ENCODE measurements at regions not wholly inside any gene's neighbourhood (a gene's known extent, or its start where the extent isn't known, plus 50 kb on each side); places are given as distances from the start of the nearest gene placed in this dataset.
"Not testable (repeated sequence)": the region's sequence is repeated elsewhere in the genome, so short reads cannot be mapped to it uniquely, and the experiment has no call there.

GRCh38 chr17:27956601-27957445 is 63.7 kb upstream of the LYRM9 start:
- Histone ChIP-seq H3K27me3 (ENCODE audit: insufficient read depth, low read length, poor library complexity) (no peaks in the 10 kb centered on the region), H3K36me3 (ENCODE audit: control insufficient read depth, insufficient read depth, low read length) (no peaks in the 10 kb centered on the region), H4K5ac (ENCODE audit: low read length) (no peak overlapping the region), H3K56ac (ENCODE audit: low read length) (no peak overlapping the region), H3K4ac (ENCODE audit: low read depth, low read length) (no peak overlapping the region), H3K79me2 (ENCODE audit: control insufficient read depth, insufficient read depth, low read length) (no peaks in the 10 kb centered on the region), H3K9ac (ENCODE audit: low read length) (no peak overlapping the region), H3K23ac (ENCODE audit: low read length) (no peak overlapping the region), H4K8ac (ENCODE audit: low read depth, low read length) (no peak overlapping the region), H2BK120ac (ENCODE audit: low read depth, low read length) (no peak overlapping the region), H2BK5ac (ENCODE audit: low read length) (no peak overlapping the region), H3K4me3 (ENCODE audit: low read length) (no peak overlapping the region), H3K18ac (ENCODE audit: low read length) (no peak overlapping the region), H2BK15ac (replicated peaks; ENCODE audit: low read depth) (no peak overlapping the region), H3K27ac (ENCODE audit: low read depth, low read length) (no peak overlapping the region), H3K79me1 (ENCODE audit: low read length) (no peaks in the 10 kb centered on the region), H3K4me2 (ENCODE audit: low read length) (no peak overlapping the region), H3K4me1 (ENCODE audit: control insufficient read depth, low read depth, low read length) (peaks cover 8% of the 10 kb centered on the region), H2AK5ac (ENCODE audit: low read length) (no peak overlapping the region)
- DNase-seq: peak; percentile 89
- WGBS (ENCODE audit: extremely low coverage, insufficient coverage, low lambda C conversion rate): no CpG with 5 or more reads among the region's 13 CpGs

- not testable (repeated sequence) for H2BK15ac ChIP-seq (replicated peaks; ENCODE audit: low read depth); H3K9ac ChIP-seq (ENCODE audit: low read length); DNase-seq; H3K36me3 ChIP-seq (ENCODE audit: control insufficient read depth, insufficient read depth, low read length); H2AK5ac ChIP-seq (ENCODE audit: low read length); H3K27ac ChIP-seq (ENCODE audit: low read depth, low read length); H3K4ac ChIP-seq (ENCODE audit: low read depth, low read length); H4K8ac ChIP-seq (ENCODE audit: low read depth, low read length); H2BK5ac ChIP-seq (ENCODE audit: low read length); H3K4me1 ChIP-seq (ENCODE audit: control insufficient read depth, low read depth, low read length); H4K5ac ChIP-seq (ENCODE audit: low read length); H3K79me1 ChIP-seq (ENCODE audit: low read length); H3K4me2 ChIP-seq (ENCODE audit: low read length); H3K4me3 ChIP-seq (ENCODE audit: low read length); H3K79me2 ChIP-seq (ENCODE audit: control insufficient read depth, insufficient read depth, low read length); H3K18ac ChIP-seq (ENCODE audit: low read length); H3K56ac ChIP-seq (ENCODE audit: low read length); H2BK120ac ChIP-seq (ENCODE audit: low read depth, low read length); H3K23ac ChIP-seq (ENCODE audit: low read length); H3K27me3 ChIP-seq (ENCODE audit: insufficient read depth, low read length, poor library complexity)
- no CpG with 5 or more reads among the region's 4 CpGs for WGBS (ENCODE audit: extremely low coverage, insufficient coverage, low lambda C conversion rate)
Measured at GRCh38 chr17:27957446-27957793, 64.3 kb upstream of the LYRM9 start.

- Histone ChIP-seq H3K23ac (ENCODE audit: low read length) (no peak overlapping the region), H3K27ac (ENCODE audit: low read depth, low read length) (no peak overlapping the region), H3K56ac (ENCODE audit: low read length) (no peak overlapping the region), H4K8ac (ENCODE audit: low read depth, low read length) (no peak overlapping the region), H3K79me2 (ENCODE audit: control insufficient read depth, insufficient read depth, low read length) (no peaks in the 10 kb centered on the region), H2AK5ac (ENCODE audit: low read length) (no peak overlapping the region), H3K27me3 (ENCODE audit: insufficient read depth, low read length, poor library complexity) (no peaks in the 10 kb centered on the region), H3K79me1 (ENCODE audit: low read length) (no peaks in the 10 kb centered on the region), H2BK15ac (replicated peaks; ENCODE audit: low read depth) (no peak overlapping the region), H3K4ac (ENCODE audit: low read depth, low read length) (no peak overlapping the region), H2BK5ac (ENCODE audit: low read length) (no peak overlapping the region), H3K4me1 (ENCODE audit: control insufficient read depth, low read depth, low read length) (peaks cover 8% of the 10 kb centered on the region), H4K5ac (ENCODE audit: low read length) (no peak overlapping the region), H3K18ac (ENCODE audit: low read length) (no peak overlapping the region), H3K9ac (ENCODE audit: low read length) (no peak overlapping the region), H3K4me2 (ENCODE audit: low read length) (no peak overlapping the region), H3K4me3 (ENCODE audit: low read length) (no peak overlapping the region), H2BK120ac (ENCODE audit: low read depth, low read length) (no peak overlapping the region), H3K36me3 (ENCODE audit: control insufficient read depth, insufficient read depth, low read length) (no peaks in the 10 kb centered on the region)
- no CpG with 5 or more reads among the region's 3 CpGs for WGBS (ENCODE audit: extremely low coverage, insufficient coverage, low lambda C conversion rate)
- DNase-seq: no peak
Measured at GRCh38 chr17:27958708-27959381, 65.7 kb upstream of the LYRM9 start.

- no peak overlapping the region for H3K4me2 ChIP-seq (ENCODE audit: low read length)
- no peaks in the 10 kb centered on the region for H3K36me3 ChIP-seq (ENCODE audit: control insufficient read depth, insufficient read depth, low read length)
- no peak overlapping the region for H2BK15ac ChIP-seq (replicated peaks; ENCODE audit: low read depth)
- no peak overlapping the region for H2BK120ac ChIP-seq (ENCODE audit: low read depth, low read length)
- H2BK5ac ChIP-seq (ENCODE audit: low read length): no peak overlapping the region
- H3K79me1 ChIP-seq (ENCODE audit: low read length): no peaks in the 10 kb centered on the region
- H3K79me2 ChIP-seq (ENCODE audit: control insufficient read depth, insufficient read depth, low read length): no peaks in the 10 kb centered on the region
- no peak overlapping the region for H4K5ac ChIP-seq (ENCODE audit: low read length)
- DNase-seq: peak; percentile 76
- H3K4me3 ChIP-seq (ENCODE audit: low read length): no peak overlapping the region
- H3K27me3 ChIP-seq (ENCODE audit: insufficient read depth, low read length, poor library complexity): no peaks in the 10 kb centered on the region
- H4K8ac ChIP-seq (ENCODE audit: low read depth, low read length): no peak overlapping the region
- no peak overlapping the region for H3K18ac ChIP-seq (ENCODE audit: low read length)
- H3K23ac ChIP-seq (ENCODE audit: low read length): no peak overlapping the region
- H3K27ac ChIP-seq (ENCODE audit: low read depth, low read length): no peak overlapping the region
- no CpG with 5 or more reads among the region's 5 CpGs for WGBS (ENCODE audit: extremely low coverage, insufficient coverage, low lambda C conversion rate)
- no peak overlapping the region for H3K56ac ChIP-seq (ENCODE audit: low read length)
- H2AK5ac ChIP-seq (ENCODE audit: low read length): no peak overlapping the region
- H3K9ac ChIP-seq (ENCODE audit: low read length): no peak overlapping the region
- H3K4me1 ChIP-seq (ENCODE audit: control insufficient read depth, low read depth, low read length): peaks cover 8% of the 10 kb centered on the region
- H3K4ac ChIP-seq (ENCODE audit: low read depth, low read length): no peak overlapping the region
Measured at GRCh38 chr17:27959382-27959709, 66.2 kb upstream of the LYRM9 start.

- no peak overlapping the region for H2BK120ac ChIP-seq (ENCODE audit: low read depth, low read length)
Measured at GRCh38 chr17:27960183-27960849, 67.2 kb upstream of the LYRM9 start.

More at GRCh38 chr17:27960183-27960849, 67.2 kb upstream of the LYRM9 start:
- H3K4me1 ChIP-seq (ENCODE audit: control insufficient read depth, low read depth, low read length): peaks cover 8% of the 10 kb centered on the region
- H3K79me2 ChIP-seq (ENCODE audit: control insufficient read depth, insufficient read depth, low read length): no peaks in the 10 kb centered on the region
- DNase-seq: no peak
- H3K27me3 ChIP-seq (ENCODE audit: insufficient read depth, low read length, poor library complexity): no peaks in the 10 kb centered on the region
- no peak overlapping the region for H4K8ac ChIP-seq (ENCODE audit: low read depth, low read length)
- H3K4me3 ChIP-seq (ENCODE audit: low read length): no peak overlapping the region
- H2AK5ac ChIP-seq (ENCODE audit: low read length): no peak overlapping the region
- H3K4me2 ChIP-seq (ENCODE audit: low read length): no peak overlapping the region
- no peaks in the 10 kb centered on the region for H3K36me3 ChIP-seq (ENCODE audit: control insufficient read depth, insufficient read depth, low read length)
- H3K79me1 ChIP-seq (ENCODE audit: low read length): no peaks in the 10 kb centered on the region
- H3K4ac ChIP-seq (ENCODE audit: low read depth, low read length): no peak overlapping the region
- H3K9ac ChIP-seq (ENCODE audit: low read length): no peak overlapping the region
- no CpG with 5 or more reads among the region's 6 CpGs for WGBS (ENCODE audit: extremely low coverage, insufficient coverage, low lambda C conversion rate)
- H3K27ac ChIP-seq (ENCODE audit: low read depth, low read length): no peak overlapping the region
- no peak overlapping the region for H3K23ac ChIP-seq (ENCODE audit: low read length)
- no peak overlapping the region for H4K5ac ChIP-seq (ENCODE audit: low read length)
- no peak overlapping the region for H3K18ac ChIP-seq (ENCODE audit: low read length)
- no peak overlapping the region for H2BK15ac ChIP-seq (replicated peaks; ENCODE audit: low read depth)
- H2BK5ac ChIP-seq (ENCODE audit: low read length): no peak overlapping the region
- no peak overlapping the region for H3K56ac ChIP-seq (ENCODE audit: low read length)
